ENCODE measurements at regions not wholly inside any gene's neighbourhood (a gene's known extent, or its start where the extent isn't known, plus 50 kb on each side); places are given as distances from the start of the nearest gene placed in this dataset.

GRCh38 chr7:128176696-128177095 is 64.4 kb upstream of the LEP start:
- no peak for TF ChIP-seq CTCF (IDR thresholded peaks at IDR 0.05)
- no peak for TF ChIP-seq POLR2A (IDR thresholded peaks at IDR 0.05)

Data from heart left ventricle (tissue), 13 donors.